ENCODE measurements at regions not wholly inside any gene's neighbourhood (a gene's known extent, or its start where the extent isn't known, plus 50 kb on each side); places are given as distances from the start of the nearest gene placed in this dataset.
"Not testable (repeated sequence)": the region's sequence is repeated elsewhere in the genome, so short reads cannot be mapped to it uniquely, and the experiment has no call there.

GRCh38 chr1:47537268-47537667 is 99.4 kb downstream of the FOXD2 start:
- Mint-ChIP-seq H3K27me3 (ENCODE audit: low read depth) (peaks cover 31% of the 10 kb centered on the region), H3K4me1 (peaks cover 34% of the 10 kb centered on the region), H3K9me3 (peaks cover 13% of the 10 kb centered on the region), H3K36me3 (peaks cover 12% of the 10 kb centered on the region), H3K4me3 (no peak overlapping the region), H3K27ac (no peak overlapping the region)
- no peak for DNase-seq (ENCODE audit: low spot score)
- CTCF ChIA-PET = interaction anchor here (0.6 to 0.9 kb wide), 2 partner anchors 8 to 105 kb away, joined by 3 to 4 read pairs; no protein-coding TSS in a partner anchor
- ATAC-seq = no peak
- POLR2A ChIA-PET = no interaction called here
- TF ChIP-seq ZNF423 (CRISPR knock-in tag; IDR thresholded peaks at IDR 0.05) (no peak), IRF2 (CRISPR knock-in tag; IDR thresholded peaks at IDR 0.05; ENCODE audit: borderline replicate concordance, low read depth) (no peak), ZBTB21 (CRISPR knock-in tag; IDR thresholded peaks at IDR 0.05; ENCODE audit: borderline replicate concordance) (no peak), ESRRA (CRISPR knock-in tag; IDR thresholded peaks at IDR 0.05; ENCODE audit: borderline replicate concordance) (no peak), ZSCAN18 (CRISPR knock-in tag; IDR thresholded peaks at IDR 0.05) (no peak), JAZF1 (CRISPR knock-in tag; IDR thresholded peaks at IDR 0.05) (no peak), USF2 (CRISPR knock-in tag; IDR thresholded peaks at IDR 0.05) (no peak), NR1H2 (CRISPR knock-in tag; IDR thresholded peaks at IDR 0.05) (no peak)
- TF ChIP-seq, protein P1, sequence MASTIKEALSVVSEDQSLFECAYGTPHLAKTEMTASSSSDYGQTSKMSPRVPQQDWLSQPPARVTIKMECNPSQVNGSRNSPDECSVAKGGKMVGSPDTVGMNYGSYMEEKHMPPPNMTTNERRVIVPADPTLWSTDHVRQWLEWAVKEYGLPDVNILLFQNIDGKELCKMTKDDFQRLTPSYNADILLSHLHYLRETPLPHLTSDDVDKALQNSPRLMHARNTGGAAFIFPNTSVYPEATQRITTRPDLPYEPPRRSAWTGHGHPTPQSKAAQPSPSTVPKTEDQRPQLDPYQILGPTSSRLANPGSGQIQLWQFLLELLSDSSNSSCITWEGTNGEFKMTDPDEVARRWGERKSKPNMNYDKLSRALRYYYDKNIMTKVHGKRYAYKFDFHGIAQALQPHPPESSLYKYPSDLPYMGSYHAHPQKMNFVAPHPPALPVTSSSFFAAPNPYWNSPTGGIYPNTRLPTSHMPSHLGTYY (CRISPR knock-in tag; IDR thresholded peaks at IDR 0.05) = no peak
- TF ChIP-seq, protein P2, sequence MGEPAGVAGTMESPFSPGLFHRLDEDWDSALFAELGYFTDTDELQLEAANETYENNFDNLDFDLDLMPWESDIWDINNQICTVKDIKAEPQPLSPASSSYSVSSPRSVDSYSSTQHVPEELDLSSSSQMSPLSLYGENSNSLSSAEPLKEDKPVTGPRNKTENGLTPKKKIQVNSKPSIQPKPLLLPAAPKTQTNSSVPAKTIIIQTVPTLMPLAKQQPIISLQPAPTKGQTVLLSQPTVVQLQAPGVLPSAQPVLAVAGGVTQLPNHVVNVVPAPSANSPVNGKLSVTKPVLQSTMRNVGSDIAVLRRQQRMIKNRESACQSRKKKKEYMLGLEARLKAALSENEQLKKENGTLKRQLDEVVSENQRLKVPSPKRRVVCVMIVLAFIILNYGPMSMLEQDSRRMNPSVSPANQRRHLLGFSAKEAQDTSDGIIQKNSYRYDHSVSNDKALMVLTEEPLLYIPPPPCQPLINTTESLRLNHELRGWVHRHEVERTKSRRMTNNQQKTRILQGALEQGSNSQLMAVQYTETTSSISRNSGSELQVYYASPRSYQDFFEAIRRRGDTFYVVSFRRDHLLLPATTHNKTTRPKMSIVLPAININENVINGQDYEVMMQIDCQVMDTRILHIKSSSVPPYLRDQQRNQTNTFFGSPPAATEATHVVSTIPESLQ (CRISPR knock-in tag; IDR thresholded peaks at IDR 0.05) = no peak
- TF ChIP-seq, protein P3, sequence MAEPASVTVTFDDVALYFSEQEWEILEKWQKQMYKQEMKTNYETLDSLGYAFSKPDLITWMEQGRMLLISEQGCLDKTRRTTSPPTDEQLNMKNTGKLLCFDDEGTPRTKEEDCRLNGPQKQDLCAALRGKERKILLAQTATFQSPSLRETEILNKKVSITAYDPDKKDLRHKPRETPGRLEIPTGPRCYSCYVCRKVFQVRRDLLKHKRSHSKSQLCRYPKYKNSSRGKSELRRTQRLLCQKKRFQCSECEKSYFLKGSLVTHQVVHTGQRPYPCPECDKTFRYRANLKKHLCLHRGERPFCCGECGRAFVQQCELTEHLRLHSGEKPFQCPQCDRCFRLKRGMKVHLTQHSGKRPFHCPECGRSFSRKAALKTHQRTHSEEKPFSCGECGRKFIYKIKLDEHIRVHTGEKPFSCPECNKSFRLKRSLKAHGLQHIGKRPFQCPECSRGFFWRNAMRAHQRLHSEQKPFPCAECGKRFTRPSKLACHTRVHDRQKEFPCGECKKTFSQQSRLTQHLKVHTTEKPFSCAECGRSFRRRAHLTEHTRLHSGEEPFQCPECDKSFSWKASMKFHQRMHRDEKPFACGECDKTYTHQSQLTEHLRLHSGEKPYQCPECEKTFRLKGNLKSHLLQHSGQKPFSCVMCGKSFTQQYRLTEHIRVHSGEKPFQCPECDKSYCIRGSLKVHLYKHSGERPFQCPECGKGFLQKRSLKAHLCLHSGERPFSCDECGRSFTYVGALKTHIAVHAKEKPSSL (CRISPR knock-in tag; conservative IDR thresholded peaks at IDR 0.05) = no peak

GRCh38 chr1:47537966-47538365 is 100.1 kb downstream of the FOXD2 start:
- Mint-ChIP-seq H3K36me3 (peaks cover 12% of the 10 kb centered on the region), H3K27ac (no peak overlapping the region), H3K9me3 (peaks cover 13% of the 10 kb centered on the region), H3K27me3 (ENCODE audit: low read depth) (peaks cover 31% of the 10 kb centered on the region), H3K4me3 (no peak overlapping the region), H3K4me1 (peaks cover 28% of the 10 kb centered on the region)
- no peak for DNase-seq (ENCODE audit: low spot score)
- no peak for ATAC-seq
- TF ChIP-seq ATF1 (CRISPR knock-in tag; IDR thresholded peaks at IDR 0.05) (no peak), IRF1 (CRISPR knock-in tag; IDR thresholded peaks at IDR 0.05) (no peak), TCF7 (CRISPR knock-in tag; IDR thresholded peaks at IDR 0.05; ENCODE audit: low read depth) (no peak), ZNF671 (CRISPR knock-in tag; IDR thresholded peaks at IDR 0.05) (no peak), ZBTB21 (CRISPR knock-in tag; IDR thresholded peaks at IDR 0.05; ENCODE audit: borderline replicate concordance) (no peak), HMGA2 (CRISPR knock-in tag; IDR thresholded peaks at IDR 0.05) (no peak)
- TF ChIP-seq, protein P4, sequence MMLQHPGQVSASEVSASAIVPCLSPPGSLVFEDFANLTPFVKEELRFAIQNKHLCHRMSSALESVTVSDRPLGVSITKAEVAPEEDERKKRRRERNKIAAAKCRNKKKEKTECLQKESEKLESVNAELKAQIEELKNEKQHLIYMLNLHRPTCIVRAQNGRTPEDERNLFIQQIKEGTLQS (CRISPR knock-in tag; conservative IDR thresholded peaks at IDR 0.05) = no peak
- TF ChIP-seq, protein P5, sequence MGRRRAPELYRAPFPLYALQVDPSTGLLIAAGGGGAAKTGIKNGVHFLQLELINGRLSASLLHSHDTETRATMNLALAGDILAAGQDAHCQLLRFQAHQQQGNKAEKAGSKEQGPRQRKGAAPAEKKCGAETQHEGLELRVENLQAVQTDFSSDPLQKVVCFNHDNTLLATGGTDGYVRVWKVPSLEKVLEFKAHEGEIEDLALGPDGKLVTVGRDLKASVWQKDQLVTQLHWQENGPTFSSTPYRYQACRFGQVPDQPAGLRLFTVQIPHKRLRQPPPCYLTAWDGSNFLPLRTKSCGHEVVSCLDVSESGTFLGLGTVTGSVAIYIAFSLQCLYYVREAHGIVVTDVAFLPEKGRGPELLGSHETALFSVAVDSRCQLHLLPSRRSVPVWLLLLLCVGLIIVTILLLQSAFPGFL (CRISPR knock-in tag; IDR thresholded peaks at IDR 0.05; ENCODE audit: borderline replicate concordance) = no peak
- POLR2A ChIA-PET = no interaction called here
- CTCF ChIA-PET = interaction anchor here (0.6 to 1.2 kb wide), 3 partner anchors 9 to 173 kb away, joined by 3 to 4 read pairs (median 3); no protein-coding TSS in a partner anchor

DNA sequence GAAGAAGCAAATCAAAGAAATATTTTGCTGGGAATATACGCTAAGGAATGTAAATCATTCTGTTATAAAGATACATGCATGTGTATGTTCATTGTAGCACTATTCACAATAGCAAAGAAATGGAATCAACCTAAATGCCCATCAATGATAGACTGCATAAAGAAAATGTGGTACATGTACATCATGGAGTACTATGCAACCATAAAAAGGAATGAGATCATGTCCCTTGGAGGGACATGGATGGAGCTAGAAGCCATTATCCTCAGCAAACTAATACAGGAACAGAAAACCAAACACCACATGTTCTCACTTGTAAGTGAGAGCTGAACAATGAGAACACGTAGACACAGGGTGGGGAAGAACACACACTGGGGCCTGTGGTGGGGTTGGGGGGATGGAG is 100.7 kb downstream of the FOXD2 start:
- Mint-ChIP-seq H3K36me3 (peaks cover 12% of the 10 kb centered on the region), H3K9me3 (peaks cover 15% of the 10 kb centered on the region), H3K27me3 (ENCODE audit: low read depth) (peaks cover 31% of the 10 kb centered on the region), H3K4me1 (peaks cover 28% of the 10 kb centered on the region)
- DNase-seq (ENCODE audit: low spot score); H3K27ac Mint-ChIP-seq; ATAC-seq; H3K4me3 Mint-ChIP-seq; POLR2A ChIA-PET: not testable (repeated sequence)
- CTCF ChIA-PET = interaction anchor here (1.2 to 2.5 kb wide), 3 partner anchors 101 to 188 kb away, joined by 3 to 9 read pairs (median 4); no protein-coding TSS in a partner anchor

DNA sequence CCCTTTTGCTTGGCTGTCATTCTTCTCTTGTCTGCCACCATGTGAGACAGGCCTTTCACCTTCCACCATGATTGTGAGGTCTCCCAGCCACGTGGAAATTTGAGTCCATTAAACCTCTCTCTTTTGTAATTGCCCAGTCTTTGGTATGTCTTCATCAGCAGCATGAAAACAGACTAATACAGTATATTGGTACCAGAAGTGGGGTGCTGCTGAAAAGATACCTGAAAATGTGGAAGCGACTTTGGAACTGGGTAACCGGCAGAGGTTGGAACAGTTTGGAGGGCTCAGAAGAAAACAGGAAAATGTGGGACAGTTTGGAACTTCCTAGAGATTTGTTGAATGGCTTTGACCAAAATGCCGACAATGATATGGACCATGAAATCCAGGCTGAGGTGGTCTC is 103.9 kb downstream of the FOXD2 start:
- peaks cover 12% of the 10 kb centered on the region for H3K36me3 Mint-ChIP-seq
- ATAC-seq; H3K27ac Mint-ChIP-seq; CTCF ChIA-PET; H3K4me1 Mint-ChIP-seq; H3K4me3 Mint-ChIP-seq; DNase-seq (ENCODE audit: low spot score); POLR2A ChIA-PET: not testable (repeated sequence)
- H3K9me3 Mint-ChIP-seq = peaks cover 18% of the 10 kb centered on the region
- peaks cover 16% of the 10 kb centered on the region for H3K27me3 Mint-ChIP-seq (ENCODE audit: low read depth)

All from WTC11 (cell line).